ENCODE measurements at regions not wholly inside any gene's neighbourhood (a gene's known extent, or its start where the extent isn't known, plus 50 kb on each side); places are given as distances from the start of the nearest gene placed in this dataset.

DNA sequence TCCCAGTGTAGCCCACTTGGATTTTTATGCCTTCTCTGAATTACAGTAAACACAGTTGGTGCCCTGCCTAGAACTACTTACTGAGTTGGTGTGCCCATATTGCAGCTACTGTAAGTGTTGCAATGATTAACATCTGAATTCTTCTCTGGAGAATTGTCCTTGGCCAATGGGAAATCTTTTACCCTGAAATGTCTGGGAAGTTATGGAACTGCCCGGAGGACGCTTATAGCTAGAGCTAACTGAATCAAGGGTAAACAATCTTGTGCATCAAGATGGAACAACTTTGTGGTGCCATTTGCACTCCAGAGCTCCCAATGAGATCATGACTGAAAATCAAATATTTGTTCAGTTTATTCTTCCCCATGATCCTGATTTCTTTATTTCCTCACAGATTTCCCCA lies 246.7 kb upstream of the CBLB start:
- Histone ChIP-seq H3K4me3 (ENCODE audit: low read depth, low read length) (no peak overlapping the region), H3K27me3 (ENCODE audit: control insufficient read depth, insufficient read depth, low read length) (no peaks in the 10 kb centered on the region), H3K36me3 (ENCODE audit: control insufficient read depth, insufficient read depth, low read length) (no peaks in the 10 kb centered on the region), H2AFZ (no peak overlapping the region), H3K27ac (no peak overlapping the region), H3K79me2 (no peaks in the 10 kb centered on the region), H3K9me3 (ENCODE audit: control insufficient read depth, low read length) (no peaks in the 10 kb centered on the region), H3K4me2 (ENCODE audit: low read length) (no peak overlapping the region), H3K9ac (no peak overlapping the region), H3K4me1 (no peaks in the 10 kb centered on the region)
- TF ChIP-seq CTCF (IDR thresholded peaks at IDR 0.05), result no peak

GRCh38 chr3:106116733-106117489 lies 248.1 kb upstream of the CBLB start:
- H3K4me3 ChIP-seq (ENCODE audit: low read depth, low read length), result no peak overlapping the region
- H3K4me2 ChIP-seq (ENCODE audit: low read length), result no peak overlapping the region
- no peaks in the 10 kb centered on the region for H3K36me3 ChIP-seq (ENCODE audit: control insufficient read depth, insufficient read depth, low read length)
- no peaks in the 10 kb centered on the region for H3K27me3 ChIP-seq (ENCODE audit: control insufficient read depth, insufficient read depth, low read length)
- no peaks in the 10 kb centered on the region for H3K9me3 ChIP-seq (ENCODE audit: control insufficient read depth, low read length)
- H2AFZ ChIP-seq, result no peak overlapping the region
- no peak overlapping the region for H3K9ac ChIP-seq
- H3K79me2 ChIP-seq, result no peaks in the 10 kb centered on the region
- no peak overlapping the region for H3K27ac ChIP-seq
- TF ChIP-seq CTCF (IDR thresholded peaks at IDR 0.05), result no peak
- H3K4me1 ChIP-seq, result no peaks in the 10 kb centered on the region

DNA sequence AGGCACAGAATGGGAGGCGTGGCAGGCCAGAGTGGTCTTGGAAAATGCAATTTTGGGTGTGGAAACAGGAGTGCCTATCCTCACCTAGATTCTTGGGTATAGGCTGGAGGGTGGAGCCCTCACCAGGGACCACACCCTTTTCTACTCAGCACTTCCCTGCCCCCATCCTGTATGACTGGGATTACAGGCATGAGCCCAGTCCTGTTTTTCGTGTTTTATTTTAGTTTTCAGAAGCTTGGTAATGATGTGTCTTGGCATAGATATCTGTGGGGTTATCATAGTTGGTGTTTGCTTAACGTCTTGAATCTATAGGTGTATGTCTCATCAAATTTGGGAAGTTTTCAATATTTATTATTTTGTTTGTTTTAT lies 248.7 kb upstream of the CBLB start:
- no peak for TF ChIP-seq CTCF (IDR thresholded peaks at IDR 0.05)

GRCh38 chr3:106119614-106120082 lies 250.8 kb upstream of the CBLB start:
- H3K4me2 ChIP-seq (ENCODE audit: low read length), result no peak overlapping the region
- H3K79me2 ChIP-seq, result no peaks in the 10 kb centered on the region
- no peak overlapping the region for H2AFZ ChIP-seq
- no peaks in the 10 kb centered on the region for H3K9me3 ChIP-seq (ENCODE audit: control insufficient read depth, low read length)
- no peaks in the 10 kb centered on the region for H3K27me3 ChIP-seq (ENCODE audit: control insufficient read depth, insufficient read depth, low read length)
- no peak overlapping the region for H3K9ac ChIP-seq
- no peak for TF ChIP-seq CTCF (IDR thresholded peaks at IDR 0.05)
- no peaks in the 10 kb centered on the region for H3K36me3 ChIP-seq (ENCODE audit: control insufficient read depth, insufficient read depth, low read length)
- no peak overlapping the region for H3K4me3 ChIP-seq (ENCODE audit: low read depth, low read length)
- H3K27ac ChIP-seq, result no peak overlapping the region
- H3K4me1 ChIP-seq, result no peaks in the 10 kb centered on the region

More for the DNA sequence above, 248.7 kb upstream of the CBLB start:
- H2AFZ ChIP-seq, result no peak overlapping the region
- no peak overlapping the region for H3K27ac ChIP-seq
- no peaks in the 10 kb centered on the region for H3K9me3 ChIP-seq (ENCODE audit: control insufficient read depth, low read length)
- no peak overlapping the region for H3K4me3 ChIP-seq (ENCODE audit: low read depth, low read length)
- no peaks in the 10 kb centered on the region for H3K27me3 ChIP-seq (ENCODE audit: control insufficient read depth, insufficient read depth, low read length)
- H3K9ac ChIP-seq, result no peak overlapping the region
- no peaks in the 10 kb centered on the region for H3K79me2 ChIP-seq
- H3K4me1 ChIP-seq, result no peaks in the 10 kb centered on the region
- no peak overlapping the region for H3K4me2 ChIP-seq (ENCODE audit: low read length)
- no peaks in the 10 kb centered on the region for H3K36me3 ChIP-seq (ENCODE audit: control insufficient read depth, insufficient read depth, low read length)

- H3K79me2 ChIP-seq, result no peaks in the 10 kb centered on the region
Measured at GRCh38 chr3:106120356-106120755, 251.5 kb upstream of the CBLB start.

More at GRCh38 chr3:106120356-106120755, 251.5 kb upstream of the CBLB start:
- H3K27ac ChIP-seq, result no peak overlapping the region
- no peak overlapping the region for H3K4me2 ChIP-seq (ENCODE audit: low read length)
- H3K9ac ChIP-seq, result no peak overlapping the region
- H3K4me3 ChIP-seq (ENCODE audit: low read depth, low read length), result no peak overlapping the region
- H3K27me3 ChIP-seq (ENCODE audit: control insufficient read depth, insufficient read depth, low read length), result no peaks in the 10 kb centered on the region
- H3K4me1 ChIP-seq, result no peaks in the 10 kb centered on the region
- TF ChIP-seq CTCF (IDR thresholded peaks at IDR 0.05), result no peak
- H2AFZ ChIP-seq, result no peak overlapping the region
- H3K9me3 ChIP-seq (ENCODE audit: control insufficient read depth, low read length), result no peaks in the 10 kb centered on the region
- no peaks in the 10 kb centered on the region for H3K36me3 ChIP-seq (ENCODE audit: control insufficient read depth, insufficient read depth, low read length)

All from parathyroid adenoma (tissue), 2 donors.